GM12891 (cell line): ENCODE measurements at regions not wholly inside any gene's neighbourhood (a gene's known extent, or its start where the extent isn't known, plus 50 kb on each side); places are given as distances from the start of the nearest gene placed in this dataset.

Experiments used
- DNase-seq: peaks from one replicate; pipeline ENCODE4 v3.0.0; 2011; ENCODE audit warnings: low spot score; ENCODE audit not compliant: insufficient read length
- FAIRE-seq: peaks from 2 replicates; lab custom pipeline; 2011; peaks lifted over from hg19 to GRCh38; lab: Jason Lieb, UNC
- PAX5 ChIP-seq: IDR thresholded peaks from 2 replicates; pipeline ENCODE4 v1.6.1; 2011; ENCODE audit warnings: low read length, moderate library complexity, mild to moderate bottlenecking; ENCODE audit not compliant: insufficient read depth, severe bottlenecking
- POLR2A ChIP-seq: IDR thresholded peaks from 2 replicates; pipeline ENCODE4 v1.6.1; 2011; ENCODE audit warnings: low read depth, low read length, control low read depth
- POLR2AphosphoS5 ChIP-seq: IDR thresholded peaks from 2 replicates; pipeline ENCODE4 v1.6.1; 2011; ENCODE audit warnings: low read depth, low read length, control low read depth
- POU2F2 ChIP-seq: IDR thresholded peaks from 2 replicates; pipeline ENCODE4 v1.6.1; 2011; ENCODE audit warnings: low read depth, mild to moderate bottlenecking, control low read depth, low read length, moderate library complexity
- SPI1 ChIP-seq: IDR thresholded peaks from 2 replicates; pipeline ENCODE4 v1.6.1; 2011; ENCODE audit warnings: low read depth, low read length, control low read depth
- TAF1 ChIP-seq: IDR thresholded peaks from 2 replicates; pipeline ENCODE4 v1.6.1; 2011; ENCODE audit warnings: low read depth, low read length, control low read depth

GRCh38 chr3:43870844-43871626 lies 180.3 kb downstream of the ABHD5 start:
- FAIRE-seq (no peak), DNase-seq (no peak)
- TF ChIP-seq POLR2A (no peak), POLR2AphosphoS5 (no peak), POU2F2 (no peak), PAX5 (no peak), TAF1 (no peak)

- DNase-seq: no peak
- TF ChIP-seq POLR2AphosphoS5 (no peak), TAF1 (no peak), PAX5 (no peak), SPI1 (no peak), POU2F2 (no peak), POLR2A (no peak)
- no peak for FAIRE-seq
These were observed 181.0 kb downstream of the ABHD5 start for GRCh38 chr3:43871627-43872245.

GRCh38 chr3:43872301-43872700 lies 181.6 kb downstream of the ABHD5 start:
- DNase-seq (no peak), FAIRE-seq (no peak)
- TF ChIP-seq POU2F2 (no peak), TAF1 (no peak), POLR2A (no peak), PAX5 (no peak), POLR2AphosphoS5 (no peak), SPI1 (no peak)

- TF ChIP-seq SPI1 (no peak), TAF1 (no peak), POU2F2 (no peak), POLR2A (no peak), POLR2AphosphoS5 (no peak), PAX5 (no peak)
- FAIRE-seq (no peak), DNase-seq (no peak)
These were observed 182.2 kb downstream of the ABHD5 start for GRCh38 chr3:43872901-43873300.

GRCh38 chr3:43873723-43874122 lies 183.0 kb downstream of the ABHD5 start:
- no peak for TF ChIP-seq SPI1
- no peak for TF ChIP-seq TAF1
- TF ChIP-seq POLR2AphosphoS5: no peak
- TF ChIP-seq POU2F2: no peak
- TF ChIP-seq PAX5: no peak
- no peak for TF ChIP-seq POLR2A
- FAIRE-seq (no peak), DNase-seq (no peak)

GRCh38 chr3:43874290-43874689 lies 183.6 kb downstream of the ABHD5 start:
- TF ChIP-seq POU2F2 (no peak), POLR2AphosphoS5 (no peak), SPI1 (no peak), POLR2A (no peak), TAF1 (no peak), PAX5 (no peak)
- FAIRE-seq (no peak), DNase-seq (no peak)

- DNase-seq (no peak), FAIRE-seq (no peak)
- TF ChIP-seq TAF1 (no peak), PAX5 (no peak), POLR2A (no peak)
These were observed 184.0 kb downstream of the ABHD5 start for GRCh38 chr3:43874731-43875130.

- TF ChIP-seq POLR2AphosphoS5: no peak
- no peak for FAIRE-seq
- no peak for DNase-seq
These were observed 185.9 kb downstream of the ABHD5 start for GRCh38 chr3:43876648-43877047.

- no peak for TF ChIP-seq TAF1
- no peak for TF ChIP-seq POLR2AphosphoS5
- DNase-seq (peak; percentile 32), FAIRE-seq (peak; percentile 35)
These were observed 188.4 kb downstream of the ABHD5 start for GRCh38 chr3:43879166-43879565.

- TF ChIP-seq POLR2AphosphoS5 (no peak), POLR2A (no peak), PAX5 (no peak), TAF1 (no peak), SPI1 (no peak), POU2F2 (no peak)
- FAIRE-seq: no peak
- no peak for DNase-seq
These were observed 192.4 kb downstream of the ABHD5 start for GRCh38 chr3:43882976-43883680.

GRCh38 chr3:43883729-43884396 lies 193.1 kb downstream of the ABHD5 start:
- DNase-seq (no peak), FAIRE-seq (no peak)
- no peak for TF ChIP-seq POLR2A
- TF ChIP-seq POLR2AphosphoS5: no peak
- TF ChIP-seq SPI1: no peak
- no peak for TF ChIP-seq TAF1
- no peak for TF ChIP-seq PAX5
